ENCODE measurements at regions not wholly inside any gene's neighbourhood (a gene's known extent, or its start where the extent isn't known, plus 50 kb on each side); places are given as distances from the start of the nearest gene placed in this dataset.

DNA sequence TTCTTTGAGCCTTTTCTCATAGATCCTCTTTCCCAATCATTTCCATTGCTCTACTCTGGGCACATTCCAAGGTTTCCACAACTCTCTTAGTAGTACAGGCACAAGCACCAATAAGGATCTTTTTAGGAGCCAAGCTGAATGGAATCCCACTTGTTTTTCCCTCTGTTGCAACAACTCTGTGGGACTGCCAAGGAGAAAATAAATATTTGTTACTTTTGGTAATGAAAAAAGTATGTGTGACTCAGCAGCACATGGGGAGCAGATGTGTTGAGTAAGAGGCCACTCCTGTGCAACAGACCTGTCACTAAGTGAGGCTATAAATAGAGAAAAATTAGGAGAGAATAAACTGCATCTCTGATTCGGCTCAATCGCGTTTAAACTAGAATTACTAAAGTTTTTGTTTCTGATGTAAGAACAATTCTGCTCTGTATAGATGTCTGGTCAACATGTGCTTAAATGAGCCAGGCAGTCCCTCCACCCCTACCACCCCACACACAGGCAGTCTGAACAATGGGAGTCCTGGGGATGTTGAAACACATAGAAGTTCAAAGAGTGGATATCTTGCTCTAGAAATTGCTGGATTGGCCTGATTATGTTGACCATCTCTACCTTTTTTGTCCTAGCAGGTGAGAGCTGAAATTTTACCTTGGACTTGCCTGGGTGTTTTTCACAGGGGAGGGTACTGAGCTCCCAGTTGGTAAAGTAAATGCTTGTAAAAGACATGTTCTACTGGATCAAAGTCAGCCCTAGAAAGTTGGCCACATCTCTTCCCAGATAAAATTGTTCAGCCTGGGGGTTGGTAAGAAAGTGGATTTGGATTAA is 244.3 kb upstream of the NOVA1 start:
- ATAC-seq (ENCODE audit: low read depth in 2 of 2) (no peak), DNase-seq (no peak)
- Histone ChIP-seq H3K4me1 (ENCODE audit: control insufficient read depth, insufficient read depth, low read length, poor library complexity, severe bottlenecking) (no peaks in the 10 kb centered on the region), H3K27me3 (ENCODE audit: control insufficient read depth, insufficient read depth, low read length) (no peaks in the 10 kb centered on the region), H3K9me3 (ENCODE audit: control insufficient read depth in 2 of 2, low read length in 2 of 2) (peaks cover 8 to 9% of the 10 kb centered on the region in 2 experiments), H3K27ac (ENCODE audit: insufficient read depth, low read length, poor library complexity, severe bottlenecking) (no peak overlapping the region), H3K4me3 (ENCODE audit: low read depth, low read length) (no peak overlapping the region), H3K36me3 (ENCODE audit: control insufficient read depth, insufficient read depth, low read length) (no peaks in the 10 kb centered on the region)
- Mint-ChIP-seq H3K36me3 (no peaks in the 10 kb centered on the region), H3K4me3 (peak overlapping the region in 1 of 4 donors; percentile 36), H3K9me3 (peaks cover 2 to 25% (median 11%) of the 10 kb centered on the region in 7 donors), H3K27me3 (no peaks in the 10 kb centered on the region), H3K4me1 (no peaks in the 10 kb centered on the region), H3K27ac (no peak overlapping the region)

DNA sequence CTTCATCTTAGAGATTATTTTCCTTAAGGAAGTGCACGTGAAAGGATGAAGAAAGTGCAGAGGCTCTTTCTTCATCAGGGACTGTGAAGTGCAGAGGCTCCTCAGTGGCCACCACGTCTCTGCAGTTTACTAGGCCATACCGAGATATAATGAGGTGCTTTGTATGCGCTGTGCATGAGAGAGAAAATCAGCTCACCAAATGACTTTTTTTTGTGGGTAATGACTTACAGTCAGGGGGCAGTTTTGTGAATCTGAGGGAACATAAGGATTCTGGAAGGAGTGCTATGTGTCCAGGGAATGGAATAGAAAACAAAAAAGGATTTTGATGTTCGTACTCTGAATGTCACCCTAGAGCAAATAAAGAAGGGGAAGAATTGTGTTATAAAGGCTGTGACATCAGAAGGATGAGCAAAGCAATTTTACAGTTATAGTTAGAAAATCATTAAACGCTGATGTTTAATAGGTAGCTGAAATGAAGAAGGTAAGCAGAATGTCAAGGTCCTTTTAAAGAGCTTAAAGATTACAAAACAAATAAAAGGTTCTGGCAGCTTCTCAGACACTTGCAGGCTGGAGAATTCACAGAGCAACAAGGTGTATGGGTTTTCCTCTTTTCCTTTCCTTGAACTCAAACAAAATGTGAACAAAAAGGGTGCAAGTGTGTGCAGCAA is 247.5 kb upstream of the NOVA1 start:
- H3K4me3 ChIP-seq (ENCODE audit: low read depth, low read length): no peak overlapping the region
- H3K4me1 ChIP-seq (ENCODE audit: control insufficient read depth, insufficient read depth, low read length, poor library complexity, severe bottlenecking): no peaks in the 10 kb centered on the region
- no peaks in the 10 kb centered on the region for H3K27me3 ChIP-seq (ENCODE audit: control insufficient read depth, insufficient read depth, low read length)
- H3K4me1 Mint-ChIP-seq: no peaks in the 10 kb centered on the region
- H3K27ac ChIP-seq (ENCODE audit: insufficient read depth, low read length, poor library complexity, severe bottlenecking): no peak overlapping the region
- H3K9me3 ChIP-seq (ENCODE audit: control insufficient read depth in 2 of 2, low read length in 2 of 2): peaks cover 5 to 9% of the 10 kb centered on the region in 2 experiments
- no peaks in the 10 kb centered on the region for H3K27me3 Mint-ChIP-seq
- no peak overlapping the region for H3K4me3 Mint-ChIP-seq
- H3K36me3 Mint-ChIP-seq: no peaks in the 10 kb centered on the region
- H3K27ac Mint-ChIP-seq: no peak overlapping the region
- peaks cover 5 to 29% (median 13%) of the 10 kb centered on the region in 7 donors for H3K9me3 Mint-ChIP-seq
- ATAC-seq (ENCODE audit: low read depth in 2 of 2) (no peak), DNase-seq (no peak)
- H3K36me3 ChIP-seq (ENCODE audit: control insufficient read depth, insufficient read depth, low read length): no peaks in the 10 kb centered on the region

DNA sequence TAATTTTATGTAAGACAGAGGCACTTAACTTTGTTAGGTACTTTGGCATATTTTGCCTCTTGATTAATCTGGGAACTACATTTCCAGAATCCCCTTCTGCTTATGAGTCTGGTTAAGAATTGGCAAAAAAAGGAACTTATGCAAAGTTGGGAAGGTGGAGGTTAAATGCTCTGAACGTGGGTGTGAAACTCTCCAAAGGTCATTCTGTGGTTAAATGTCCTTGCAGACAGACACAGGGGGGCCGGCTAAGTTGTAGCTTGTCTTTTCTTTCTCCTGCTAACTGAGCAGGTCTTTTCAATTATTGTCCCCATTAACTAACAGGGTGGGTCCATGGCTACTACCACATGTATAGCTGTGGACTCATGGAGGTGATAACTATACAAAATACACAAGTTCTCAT is 248.6 kb upstream of the NOVA1 start:
- Histone ChIP-seq H3K4me3 (ENCODE audit: low read depth, low read length) (no peak overlapping the region), H3K27ac (ENCODE audit: insufficient read depth, low read length, poor library complexity, severe bottlenecking) (no peak overlapping the region), H3K9me3 (ENCODE audit: control insufficient read depth in 2 of 2, low read length in 2 of 2) (peaks cover 3 to 9% of the 10 kb centered on the region in 2 experiments), H3K4me1 (ENCODE audit: control insufficient read depth, insufficient read depth, low read length, poor library complexity, severe bottlenecking) (no peaks in the 10 kb centered on the region), H3K27me3 (ENCODE audit: control insufficient read depth, insufficient read depth, low read length) (no peaks in the 10 kb centered on the region), H3K36me3 (ENCODE audit: control insufficient read depth, insufficient read depth, low read length) (no peaks in the 10 kb centered on the region)
- H3K9me3 Mint-ChIP-seq: peaks cover 4 to 37% (median 13%) of the 10 kb centered on the region in 7 donors
- no peaks in the 10 kb centered on the region for H3K4me1 Mint-ChIP-seq
- no peaks in the 10 kb centered on the region for H3K36me3 Mint-ChIP-seq
- no peak overlapping the region for H3K4me3 Mint-ChIP-seq
- no peak for DNase-seq
- no peak for ATAC-seq (ENCODE audit: low read depth in 2 of 2)
- no peak overlapping the region for H3K27ac Mint-ChIP-seq
- no peaks in the 10 kb centered on the region for H3K27me3 Mint-ChIP-seq

DNA sequence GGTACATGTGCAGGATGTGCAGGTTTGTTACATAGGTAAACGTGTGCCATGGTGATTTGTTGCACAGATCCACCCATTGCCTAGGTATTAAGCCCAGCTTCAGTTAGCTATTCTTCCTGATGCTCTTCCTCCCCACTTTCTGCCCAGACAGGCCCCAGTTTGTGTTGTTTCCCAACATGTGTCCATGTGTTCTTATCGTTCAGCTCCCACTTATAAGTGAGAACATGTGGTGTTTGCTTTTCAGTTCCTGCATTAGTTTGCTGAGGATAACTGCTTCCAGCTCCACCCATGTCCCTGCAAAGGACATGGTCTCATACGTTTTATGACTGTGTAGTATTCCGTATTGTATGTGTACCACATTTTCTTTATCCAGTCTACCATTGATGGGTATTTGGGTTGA is 251.7 kb upstream of the NOVA1 start:
- no peaks in the 10 kb centered on the region for H3K36me3 ChIP-seq (ENCODE audit: control insufficient read depth, insufficient read depth, low read length)
- H3K27me3 ChIP-seq (ENCODE audit: control insufficient read depth, insufficient read depth, low read length): no peaks in the 10 kb centered on the region
- H3K4me3 Mint-ChIP-seq: no peak overlapping the region
- no peaks in the 10 kb centered on the region for H3K36me3 Mint-ChIP-seq
- no peak overlapping the region for H3K27ac Mint-ChIP-seq
- H3K27me3 Mint-ChIP-seq: no peaks in the 10 kb centered on the region
- H3K4me3 ChIP-seq (ENCODE audit: low read depth, low read length): no peak overlapping the region
- no peaks in the 10 kb centered on the region for H3K9me3 ChIP-seq (ENCODE audit: control insufficient read depth in 2 of 2, low read length in 2 of 2)
- H3K4me1 Mint-ChIP-seq: no peaks in the 10 kb centered on the region
- H3K9me3 Mint-ChIP-seq: peaks cover 6 to 46% (median 13%) of the 10 kb centered on the region in 7 donors
- DNase-seq: no peak
- ATAC-seq (ENCODE audit: low read depth in 2 of 2): no peak
- no peak overlapping the region for H3K27ac ChIP-seq (ENCODE audit: insufficient read depth, low read length, poor library complexity, severe bottlenecking)
- no peaks in the 10 kb centered on the region for H3K4me1 ChIP-seq (ENCODE audit: control insufficient read depth, insufficient read depth, low read length, poor library complexity, severe bottlenecking)

DNA sequence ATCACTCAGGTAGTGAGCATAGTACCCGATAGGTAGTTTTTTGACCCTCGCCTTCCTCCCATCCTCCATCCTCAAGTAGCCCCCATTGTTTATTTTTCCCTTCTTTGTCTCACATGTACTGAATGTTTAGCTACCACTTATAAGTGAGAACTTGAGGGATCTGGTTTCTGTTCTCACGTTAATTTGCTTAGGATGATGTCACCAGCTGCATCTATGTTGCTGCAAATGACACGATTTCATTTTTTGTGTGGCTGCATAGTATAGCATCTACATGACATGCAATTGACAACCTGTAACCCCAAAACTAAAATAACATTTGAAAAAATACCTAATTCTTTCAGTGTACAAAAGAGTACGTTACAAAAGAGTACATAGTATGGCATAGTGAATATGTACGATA is 254.0 kb upstream of the NOVA1 start:
- H3K4me1 Mint-ChIP-seq: no peaks in the 10 kb centered on the region
- no peaks in the 10 kb centered on the region for H3K27me3 Mint-ChIP-seq
- Histone ChIP-seq H3K4me3 (ENCODE audit: low read depth, low read length) (no peak overlapping the region), H3K27ac (ENCODE audit: insufficient read depth, low read length, poor library complexity, severe bottlenecking) (no peak overlapping the region), H3K9me3 (ENCODE audit: control insufficient read depth in 2 of 2, low read length in 2 of 2) (no peaks in the 10 kb centered on the region), H3K36me3 (ENCODE audit: control insufficient read depth, insufficient read depth, low read length) (no peaks in the 10 kb centered on the region), H3K4me1 (ENCODE audit: control insufficient read depth, insufficient read depth, low read length, poor library complexity, severe bottlenecking) (no peaks in the 10 kb centered on the region), H3K27me3 (ENCODE audit: control insufficient read depth, insufficient read depth, low read length) (no peaks in the 10 kb centered on the region)
- no peak for DNase-seq
- no peak for ATAC-seq (ENCODE audit: low read depth in 2 of 2)
- H3K4me3 Mint-ChIP-seq: no peak overlapping the region
- H3K9me3 Mint-ChIP-seq: peaks cover 5 to 56% (median 12%) of the 10 kb centered on the region in 7 donors
- no peaks in the 10 kb centered on the region for H3K36me3 Mint-ChIP-seq
- no peak overlapping the region for H3K27ac Mint-ChIP-seq

DNA sequence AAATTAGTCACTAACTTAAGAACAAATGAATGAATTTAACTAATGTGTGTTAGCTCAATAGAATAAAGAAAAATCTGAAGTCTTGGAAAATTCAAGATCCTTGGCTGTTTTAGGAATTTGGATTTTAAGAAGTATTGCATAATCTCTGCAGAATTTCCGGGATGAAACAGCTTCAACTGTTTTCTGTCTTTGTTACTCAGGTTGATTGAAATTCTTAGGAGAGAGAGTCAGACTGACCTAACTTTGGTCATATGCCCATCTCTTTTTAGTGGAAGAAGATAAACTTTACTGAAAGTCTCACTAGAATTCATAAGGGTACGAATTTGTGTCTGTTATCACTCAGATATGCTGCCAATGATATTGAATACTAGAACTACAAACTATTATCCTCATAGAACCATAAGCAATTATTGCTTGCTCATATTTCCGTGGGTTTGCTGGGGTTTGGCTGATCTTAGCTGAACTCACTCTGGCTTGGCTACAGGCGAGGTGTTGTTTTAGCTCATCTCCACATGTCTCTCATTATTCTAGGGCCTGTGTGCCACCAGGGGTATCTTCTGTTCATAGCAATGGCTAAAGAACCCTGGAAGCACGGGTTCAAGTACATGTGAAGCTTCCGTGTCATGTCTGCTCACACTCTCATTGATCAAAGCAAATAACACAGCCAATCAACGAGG is 257.4 kb upstream of the NOVA1 start:
- ATAC-seq (ENCODE audit: low read depth in 2 of 2) (no peak), DNase-seq (no peak)
- Histone ChIP-seq H3K36me3 (ENCODE audit: control insufficient read depth, insufficient read depth, low read length) (no peaks in the 10 kb centered on the region), H3K4me3 (ENCODE audit: low read depth, low read length) (no peak overlapping the region), H3K27me3 (ENCODE audit: control insufficient read depth, insufficient read depth, low read length) (no peaks in the 10 kb centered on the region), H3K4me1 (ENCODE audit: control insufficient read depth, insufficient read depth, low read length, poor library complexity, severe bottlenecking) (no peaks in the 10 kb centered on the region), H3K9me3 (ENCODE audit: control insufficient read depth in 2 of 2, low read length in 2 of 2) (no peaks in the 10 kb centered on the region), H3K27ac (ENCODE audit: insufficient read depth, low read length, poor library complexity, severe bottlenecking) (no peak overlapping the region)
- H3K36me3 Mint-ChIP-seq: no peaks in the 10 kb centered on the region
- no peak overlapping the region for H3K27ac Mint-ChIP-seq
- no peak overlapping the region for H3K4me3 Mint-ChIP-seq
- peaks cover 2 to 47% (median 15%) of the 10 kb centered on the region in 7 donors for H3K9me3 Mint-ChIP-seq
- no peaks in the 10 kb centered on the region for H3K4me1 Mint-ChIP-seq
- H3K27me3 Mint-ChIP-seq: no peaks in the 10 kb centered on the region

DNA sequence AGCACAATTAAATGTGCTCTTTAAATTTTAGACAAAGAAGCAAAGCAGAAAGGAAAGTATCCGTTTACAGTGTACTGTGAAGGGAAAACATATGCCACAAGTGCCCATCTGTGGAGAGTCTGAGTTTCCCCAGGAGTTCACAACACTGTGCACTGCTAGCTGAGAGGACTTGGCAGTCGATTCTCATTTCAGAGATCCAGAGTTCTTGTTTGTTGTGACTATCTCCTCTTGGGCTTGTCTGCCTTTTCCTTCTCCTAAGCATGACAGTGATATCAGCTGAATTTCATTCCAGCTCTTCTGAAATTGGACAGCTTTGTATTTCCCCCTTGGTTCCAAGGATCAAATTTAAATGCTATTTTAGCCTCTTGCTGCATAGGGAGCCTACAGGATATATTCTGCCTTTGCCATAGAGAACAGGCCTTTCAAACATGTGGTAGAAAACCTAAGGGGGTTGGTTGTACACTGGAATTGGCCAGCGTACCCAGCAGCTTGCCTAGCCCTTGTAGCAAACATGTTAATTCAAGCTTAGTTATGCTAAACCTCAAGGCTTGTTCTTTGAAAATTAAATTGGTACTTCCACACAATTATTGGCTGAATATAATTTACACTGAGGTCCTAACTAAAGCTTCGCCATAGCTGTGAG is 259.2 kb upstream of the NOVA1 start:
- Histone ChIP-seq H3K36me3 (ENCODE audit: control insufficient read depth, insufficient read depth, low read length) (no peaks in the 10 kb centered on the region), H3K27ac (ENCODE audit: insufficient read depth, low read length, poor library complexity, severe bottlenecking) (no peak overlapping the region), H3K27me3 (ENCODE audit: control insufficient read depth, insufficient read depth, low read length) (no peaks in the 10 kb centered on the region), H3K4me1 (ENCODE audit: control insufficient read depth, insufficient read depth, low read length, poor library complexity, severe bottlenecking) (no peaks in the 10 kb centered on the region), H3K9me3 (ENCODE audit: control insufficient read depth in 2 of 2, low read length in 2 of 2) (peaks cover 0 to 2% of the 10 kb centered on the region in 2 experiments), H3K4me3 (ENCODE audit: low read depth, low read length) (no peak overlapping the region)
- ATAC-seq (ENCODE audit: low read depth in 2 of 2) (no peak), DNase-seq (no peak)
- Mint-ChIP-seq H3K4me3 (no peak overlapping the region), H3K27me3 (no peaks in the 10 kb centered on the region), H3K9me3 (peaks cover 0 to 41% (median 16%) of the 10 kb centered on the region in 7 donors), H3K27ac (no peak overlapping the region), H3K36me3 (no peaks in the 10 kb centered on the region), H3K4me1 (no peaks in the 10 kb centered on the region)

Measured in CD4-positive, CD25-positive, alpha-beta regulatory T cell (primary cell).